T-helper 9 cell (primary cell): ENCODE measurements at regions not wholly inside any gene's neighbourhood (a gene's known extent, or its start where the extent isn't known, plus 50 kb on each side); places are given as distances from the start of the nearest gene placed in this dataset.
"Not testable (repeated sequence)": the region's sequence is repeated elsewhere in the genome, so short reads cannot be mapped to it uniquely, and the experiment has no call there.

Experiments used
- DNase-seq: peaks from one replicate; pipeline ENCODE4 v3.0.0-alpha.2; 2020

DNA sequence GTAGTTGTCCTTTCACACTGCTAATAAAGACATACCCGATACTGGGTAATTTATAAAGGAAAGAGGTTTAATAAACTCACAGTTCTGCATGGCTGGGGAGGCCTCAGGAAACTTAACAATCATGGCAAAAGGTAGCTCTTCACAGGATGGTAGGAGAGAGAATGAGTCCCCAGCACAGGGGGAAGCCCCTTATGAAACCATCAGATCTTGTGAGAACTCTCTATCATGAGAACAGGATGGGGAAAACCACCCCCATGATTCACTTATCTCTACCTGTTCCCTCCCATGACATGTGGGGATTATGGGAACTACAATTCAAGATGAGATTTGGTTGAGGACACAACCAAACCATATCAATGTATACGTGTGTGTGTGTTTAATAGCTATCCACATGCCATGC, 983.1 kb downstream of the C4orf33 start:
- DNase-seq, result not testable (repeated sequence)

DNA sequence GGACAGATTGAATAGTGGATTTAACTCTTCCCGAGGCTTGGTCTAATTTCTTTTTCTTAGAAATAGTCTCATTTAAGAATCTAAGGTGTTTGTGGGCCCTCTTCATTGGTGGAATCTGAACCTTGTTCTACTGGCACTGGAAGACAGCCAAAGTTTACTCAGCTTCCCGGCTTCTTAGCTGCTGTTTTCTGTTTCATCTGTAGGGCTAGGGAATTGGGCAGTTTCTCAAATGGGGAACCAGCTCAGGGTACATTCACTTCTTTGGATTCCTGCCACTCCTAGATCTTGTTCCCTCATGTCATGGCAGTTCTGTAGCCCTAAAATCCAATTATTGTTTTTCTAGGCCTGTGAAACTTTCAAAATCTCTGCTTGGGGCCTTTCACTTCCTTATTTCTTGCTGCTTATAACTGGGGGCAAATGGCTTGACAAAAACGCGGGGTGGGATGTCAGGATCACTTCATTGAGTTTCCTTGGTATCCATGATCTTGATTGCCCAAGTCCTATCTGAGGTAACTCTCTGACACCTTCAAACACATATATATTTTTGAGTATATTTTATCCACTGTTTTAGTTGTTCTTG, 985.0 kb downstream of the C4orf33 start:
- DNase-seq, result no peak

GRCh38 chr4:130090427-130090826, 994.5 kb downstream of the C4orf33 start:
- no peak for DNase-seq

DNA sequence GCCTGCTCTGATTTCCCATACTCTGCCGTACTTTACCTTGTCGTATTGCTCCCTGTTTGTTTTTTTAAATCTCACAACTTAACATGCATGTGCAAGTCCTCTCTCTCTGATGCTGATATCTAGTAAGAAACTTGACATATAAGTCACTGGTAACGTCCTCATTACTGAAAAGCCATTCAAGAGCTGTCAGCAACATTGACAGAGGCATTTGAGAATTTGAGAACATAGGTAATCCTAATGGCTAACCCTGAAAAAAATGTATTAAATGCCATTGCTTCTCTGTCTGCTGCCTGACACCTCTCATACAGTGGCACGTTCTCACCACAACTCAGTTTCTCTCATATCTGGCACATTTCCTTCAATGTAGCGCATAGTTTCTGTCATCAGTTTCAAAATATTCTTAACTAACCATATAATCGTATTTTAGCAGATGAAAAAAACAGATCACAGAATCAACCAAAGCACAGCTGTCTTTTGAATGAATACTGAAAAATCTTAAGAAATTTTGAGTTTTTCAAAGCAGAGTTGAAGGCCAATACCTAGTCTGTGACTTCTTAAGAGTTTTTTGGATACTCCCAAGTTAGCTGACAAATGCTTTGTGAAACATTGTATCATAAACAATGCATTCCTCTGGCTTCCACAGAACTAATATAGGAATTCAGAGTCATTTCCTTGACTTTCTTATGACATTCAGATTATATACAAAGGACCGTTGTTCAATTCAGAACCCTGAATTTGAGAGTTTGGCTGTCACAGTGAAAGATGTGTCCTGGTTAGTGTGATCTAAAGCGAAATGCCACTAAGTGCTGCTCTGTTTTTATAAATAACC, 996.4 kb downstream of the C4orf33 start:
- no peak for DNase-seq

DNA sequence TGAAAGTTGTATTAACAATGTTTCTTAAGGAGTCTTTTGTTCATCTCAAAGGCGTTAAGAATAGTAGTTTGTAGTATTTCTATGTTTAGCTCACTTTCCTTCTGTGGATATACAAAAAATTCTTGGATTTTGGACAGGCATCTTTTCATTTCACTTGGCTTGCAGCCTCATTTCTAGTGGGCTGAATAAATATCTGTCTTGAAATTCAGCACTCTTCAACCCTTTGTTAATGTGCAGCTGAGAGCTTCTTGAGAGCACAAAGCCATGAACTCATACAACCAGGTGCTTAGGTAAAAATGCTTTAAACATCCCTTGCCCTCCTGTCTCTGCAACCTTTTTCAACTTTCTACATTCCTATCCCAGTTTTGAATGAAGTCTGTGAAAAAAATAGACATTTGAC, 1003.2 kb downstream of the C4orf33 start:
- no peak for DNase-seq

GRCh38 chr4:130110189-130110588, 1014.2 kb downstream of the C4orf33 start:
- no peak for DNase-seq

- no peak for DNase-seq
Measured at GRCh38 chr4:130110770-130111169, 1014.8 kb downstream of the C4orf33 start.

GRCh38 chr4:130124066-130124465, 1028.1 kb downstream of the C4orf33 start:
- DNase-seq, result no peak

GRCh38 chr4:130125467-130125866, 1029.5 kb downstream of the C4orf33 start:
- no peak for DNase-seq

GRCh38 chr4:130127297-130127696, 1031.3 kb downstream of the C4orf33 start:
- no peak for DNase-seq

- DNase-seq, result no peak
Measured at GRCh38 chr4:130131536-130131935, 1035.6 kb downstream of the C4orf33 start.

GRCh38 chr4:130141651-130142050, 1045.7 kb downstream of the C4orf33 start:
- DNase-seq, result no peak

GRCh38 chr4:130143656-130144055, 1047.7 kb downstream of the C4orf33 start:
- DNase-seq, result no peak

DNA sequence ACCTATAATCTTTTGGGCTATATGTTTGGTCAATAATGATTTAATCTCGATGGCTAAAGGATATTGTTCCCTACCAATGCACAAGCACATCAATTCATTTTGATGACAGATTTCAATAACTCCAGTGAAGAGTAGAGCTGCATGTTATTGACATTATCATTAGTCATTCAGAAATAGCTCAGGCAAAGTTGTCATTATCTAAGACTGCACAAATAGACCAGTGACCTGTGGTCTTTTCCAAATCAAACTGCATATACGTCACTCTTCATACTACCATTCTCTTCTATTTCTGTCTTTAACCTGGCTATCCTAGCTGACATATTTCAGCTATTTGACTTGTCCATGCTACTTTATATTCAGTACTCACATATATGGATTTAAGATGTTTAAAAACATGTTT, 1050.8 kb downstream of the C4orf33 start:
- no peak for DNase-seq

DNA sequence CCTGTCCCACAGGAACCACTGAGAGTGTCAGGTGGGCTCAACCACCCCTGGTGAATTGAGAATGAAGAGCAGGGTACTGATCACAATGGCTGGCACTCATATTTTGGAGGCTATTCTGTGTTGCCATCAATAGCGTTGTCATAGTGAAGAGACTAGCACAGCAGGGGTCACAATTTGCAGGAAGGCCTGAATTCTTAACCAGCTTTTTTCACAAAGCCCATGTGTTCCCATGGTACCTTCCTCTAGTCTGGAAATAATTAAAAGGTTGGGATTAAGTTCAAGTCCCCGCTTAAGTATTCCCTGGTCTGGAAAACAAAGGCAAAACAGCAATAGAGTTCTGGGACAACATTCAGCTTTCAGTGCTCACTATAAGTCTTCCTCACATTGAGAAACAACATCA, 1051.7 kb downstream of the C4orf33 start:
- DNase-seq, result no peak

DNA sequence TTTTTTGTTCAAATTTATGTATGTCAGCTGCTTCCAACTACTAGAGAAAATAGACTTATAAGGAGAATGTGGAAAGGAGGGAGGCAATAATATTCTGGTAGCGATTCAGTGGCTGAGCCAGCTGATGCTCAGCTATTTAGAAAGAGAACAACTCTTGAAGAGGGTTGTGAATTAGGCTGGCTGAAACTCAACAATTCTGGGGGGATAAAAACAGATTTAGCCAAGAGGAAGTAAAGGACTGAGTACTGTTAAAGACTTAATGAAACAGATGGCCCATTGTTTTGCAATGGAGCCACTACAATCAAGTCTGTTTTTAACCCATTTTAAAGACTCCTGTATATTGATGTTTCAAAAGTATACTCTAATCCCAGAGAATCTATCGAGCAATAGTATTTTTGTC, 1058.9 kb downstream of the C4orf33 start:
- no peak for DNase-seq

- no peak for DNase-seq
Measured at GRCh38 chr4:130163701-130164100, 1067.7 kb downstream of the C4orf33 start.

DNA sequence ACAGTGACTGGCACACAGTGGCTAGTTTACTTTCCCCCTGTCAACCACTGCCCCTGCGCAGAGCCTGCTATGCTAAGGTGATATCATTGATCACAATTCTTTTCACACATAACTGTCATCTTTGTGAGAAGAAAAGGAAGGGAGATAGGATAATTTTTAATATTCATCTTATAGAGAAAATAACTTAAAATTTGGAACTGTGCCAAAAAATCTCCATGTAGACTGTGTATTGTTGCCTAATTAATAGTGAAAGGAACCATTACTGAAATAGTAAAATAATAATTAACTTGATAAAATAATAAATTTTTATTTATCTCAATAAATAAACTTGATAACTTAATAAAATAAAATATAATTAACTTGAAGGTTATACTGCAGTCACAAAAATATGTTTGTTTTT, 1069.4 kb downstream of the C4orf33 start:
- DNase-seq, result no peak

GRCh38 chr4:130172156-130172555, 1076.2 kb downstream of the C4orf33 start:
- no peak for DNase-seq

DNA sequence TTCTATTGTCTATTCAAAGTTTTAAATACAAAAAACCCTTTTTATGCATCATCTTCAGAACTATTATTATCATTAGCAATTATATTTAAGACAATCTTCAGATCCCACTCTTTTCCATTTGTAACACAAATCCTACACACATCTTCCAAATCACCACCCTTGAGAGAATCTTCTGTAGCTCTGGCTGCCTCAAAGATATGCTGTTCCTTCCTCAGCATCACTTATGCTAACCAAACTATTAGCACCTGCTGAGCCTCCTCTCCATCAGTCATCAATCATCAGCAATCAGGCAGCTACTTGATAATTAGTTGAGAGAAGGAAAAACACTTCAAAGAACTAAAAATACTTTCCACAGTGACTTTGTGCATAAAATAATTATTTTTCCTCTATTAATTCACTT, 1082.2 kb downstream of the C4orf33 start:
- DNase-seq, result no peak

- DNase-seq, result no peak
Measured at GRCh38 chr4:130183096-130183495, 1087.1 kb downstream of the C4orf33 start.

GRCh38 chr4:130183766-130184165, 1087.8 kb downstream of the C4orf33 start:
- DNase-seq, result no peak

- no peak for DNase-seq
Measured at GRCh38 chr4:130185123-130185522, 1089.2 kb downstream of the C4orf33 start.

- DNase-seq, result no peak
Measured at GRCh38 chr4:130186931-130187330, 1091.0 kb downstream of the C4orf33 start.

- DNase-seq, result no peak
Measured at GRCh38 chr4:130187587-130187986, 1091.6 kb downstream of the C4orf33 start.
